SK-N-MC (cell line): ENCODE measurements at regions not wholly inside any gene's neighbourhood (a gene's known extent, or its start where the extent isn't known, plus 50 kb on each side); places are given as distances from the start of the nearest gene placed in this dataset.

Experiments used
- DNase-seq: peaks from one replicate; pipeline ENCODE4 v3.0.0-alpha.2; 2011; ENCODE audit warnings: low read depth, low spot score
- H3K27ac ChIP-seq: fragments of 200-600 bp; sonication (generic); 2 replicates; pipeline ENCODE4 v1.5.1; 2016; ENCODE audit warnings: mixed run types
- H3K36me3 ChIP-seq: fragments of 200-600 bp; sonication (generic); 2 replicates; pipeline ENCODE4 v1.6.1; 2017; ENCODE audit warnings: antibody characterized with exemption, low read length, mixed read lengths; ENCODE audit not compliant: insufficient read depth
- H3K4me3 ChIP-seq: fragments of 200-600 bp; sonication (generic); 2 replicates; pipeline ENCODE4 v1.5.1; 2016
- H3K9ac ChIP-seq: fragments of 200-600 bp; sonication (generic); 2 replicates; pipeline ENCODE4 v1.8.0; 2017; ENCODE audit warnings: mixed run types, mixed read lengths; ENCODE audit not compliant: insufficient read length
- H3K9me3 ChIP-seq: fragments of 200-600 bp; sonication (generic); 2 replicates; pipeline ENCODE4 v1.6.1; 2017; ENCODE audit warnings: low read depth, mild to moderate bottlenecking, antibody characterized with exemption, low read length, moderate library complexity, mixed read lengths
- EZH2 ChIP-seq: fragments of 200-600 bp; sonication (generic); IDR thresholded peaks from one replicate; pipeline ENCODE4 v1.6.1; 2017; ENCODE audit warnings: antibody characterized with exemption
- FOXP2 ChIP-seq: optimal IDR thresholded peaks from 2 replicates; pipeline ENCODE3; 2011; ENCODE audit warnings: mild to moderate bottlenecking, moderate library complexity; ENCODE audit not compliant: insufficient read depth; ENCODE audit errors: extremely low read length, control extremely low read depth
- POLR2AphosphoS5 ChIP-seq: IDR thresholded peaks from 2 replicates; pipeline ENCODE4 v1.6.1; 2012; ENCODE audit warnings: mild to moderate bottlenecking, low read depth, low read length, borderline replicate concordance

DNA sequence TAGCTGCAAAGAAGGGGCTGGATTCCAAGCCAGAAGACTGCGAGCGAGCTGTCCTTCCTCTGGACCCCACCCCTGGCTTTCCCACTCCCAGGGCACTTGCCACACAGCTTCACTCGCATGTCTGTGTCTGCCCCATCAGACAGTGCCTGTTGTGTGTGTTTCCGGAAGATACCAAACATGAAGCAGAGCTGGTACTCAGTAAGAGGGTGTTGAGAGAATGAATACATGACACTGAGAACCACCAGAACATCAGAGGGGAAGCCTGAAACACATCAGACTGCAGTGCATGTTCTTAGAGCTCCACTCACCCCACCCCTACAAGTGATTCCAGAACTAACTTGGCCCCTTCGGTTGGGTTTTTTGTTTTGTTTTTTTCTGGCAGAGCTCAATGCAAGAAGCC lies 181.5 kb downstream of the TTC32 start:
- H3K36me3 ChIP-seq: no peaks in the 10 kb centered on the region
- no peak overlapping the region for H3K27ac ChIP-seq
- TF ChIP-seq EZH2 (no peak), FOXP2 (no peak), POLR2AphosphoS5 (no peak)
- DNase-seq: no peak
- H3K4me3 ChIP-seq: no peak overlapping the region
- no peak overlapping the region for H3K9ac ChIP-seq
- no peaks in the 10 kb centered on the region for H3K9me3 ChIP-seq

GRCh38 chr2:19719540-19719939 lies 182.2 kb downstream of the TTC32 start:
- Histone ChIP-seq H3K4me3 (no peak overlapping the region), H3K9ac (no peak overlapping the region), H3K36me3 (no peaks in the 10 kb centered on the region), H3K9me3 (no peaks in the 10 kb centered on the region), H3K27ac (no peak overlapping the region)
- no peak for TF ChIP-seq EZH2
- TF ChIP-seq POLR2AphosphoS5: no peak
- no peak for TF ChIP-seq FOXP2
- DNase-seq: no peak

- H3K36me3 ChIP-seq: no peaks in the 10 kb centered on the region
- H3K9ac ChIP-seq: no peak overlapping the region
- DNase-seq: no peak
- TF ChIP-seq POLR2AphosphoS5 (no peak), EZH2 (no peak), FOXP2 (no peak)
- no peak overlapping the region for H3K4me3 ChIP-seq
- H3K9me3 ChIP-seq: no peaks in the 10 kb centered on the region
- no peak overlapping the region for H3K27ac ChIP-seq
Observed at GRCh38 chr2:19717446-19717845, 184.3 kb downstream of the TTC32 start.

GRCh38 chr2:19714926-19715325 lies 186.9 kb downstream of the TTC32 start:
- Histone ChIP-seq H3K27ac (no peak overlapping the region), H3K9me3 (no peaks in the 10 kb centered on the region), H3K9ac (no peak overlapping the region), H3K36me3 (no peaks in the 10 kb centered on the region), H3K4me3 (no peak overlapping the region)
- TF ChIP-seq EZH2: no peak
- TF ChIP-seq POLR2AphosphoS5: no peak
- no peak for TF ChIP-seq FOXP2
- no peak for DNase-seq

DNA sequence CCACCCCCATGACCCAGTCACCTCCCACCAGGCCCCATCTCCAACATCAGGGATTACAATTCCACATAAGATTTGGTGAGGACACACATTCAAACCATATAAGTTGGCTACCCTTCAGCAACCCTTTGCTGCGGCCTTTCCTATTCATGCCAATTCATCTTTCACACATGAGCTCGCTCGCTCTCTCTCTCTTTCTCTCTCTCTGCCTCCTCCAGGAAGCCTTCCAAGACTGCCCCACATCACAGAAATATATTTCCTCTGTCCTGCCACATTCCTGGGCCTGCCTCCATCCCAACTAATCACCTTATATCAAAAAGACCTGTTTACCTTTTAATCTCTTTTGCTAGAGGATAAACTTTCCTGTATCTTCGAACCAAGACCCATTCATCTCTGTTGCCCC lies 188.9 kb downstream of the TTC32 start:
- Histone ChIP-seq H3K9me3 (no peaks in the 10 kb centered on the region), H3K4me3 (no peak overlapping the region), H3K9ac (no peak overlapping the region), H3K36me3 (no peaks in the 10 kb centered on the region), H3K27ac (no peak overlapping the region)
- TF ChIP-seq EZH2: no peak
- no peak for TF ChIP-seq FOXP2
- TF ChIP-seq POLR2AphosphoS5: no peak
- no peak for DNase-seq

GRCh38 chr2:19711470-19712372 lies 190.1 kb downstream of the TTC32 start:
- Histone ChIP-seq H3K27ac (no peak overlapping the region), H3K9ac (no peak overlapping the region), H3K9me3 (no peaks in the 10 kb centered on the region), H3K4me3 (no peak overlapping the region), H3K36me3 (no peaks in the 10 kb centered on the region)
- DNase-seq: no peak
- TF ChIP-seq EZH2 (no peak), POLR2AphosphoS5 (no peak), FOXP2 (no peak)

DNA sequence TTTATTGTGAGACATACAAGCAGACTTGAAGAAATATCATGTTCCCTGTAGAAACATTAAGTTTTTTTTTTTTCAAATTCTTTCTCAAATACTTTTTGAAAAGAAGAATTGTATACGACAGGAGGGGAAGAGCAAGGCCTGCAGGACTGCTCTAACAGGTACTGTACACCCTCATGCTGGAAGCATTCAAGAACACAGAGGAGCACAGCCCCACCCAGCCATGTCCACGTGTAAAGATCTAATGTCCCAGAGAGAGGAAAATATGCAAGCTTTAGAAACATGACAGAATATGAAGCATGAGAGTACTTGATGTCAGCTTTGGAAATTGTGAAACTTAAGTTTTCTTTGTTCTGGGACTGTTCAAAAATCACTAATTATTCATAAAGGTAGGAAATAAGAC lies 191.6 kb downstream of the TTC32 start:
- DNase-seq: no peak
- TF ChIP-seq EZH2 (no peak), FOXP2 (no peak), POLR2AphosphoS5 (no peak)
- no peaks in the 10 kb centered on the region for H3K9me3 ChIP-seq
- no peak overlapping the region for H3K4me3 ChIP-seq
- no peaks in the 10 kb centered on the region for H3K36me3 ChIP-seq
- H3K9ac ChIP-seq: no peak overlapping the region
- no peak overlapping the region for H3K27ac ChIP-seq

GRCh38 chr2:19709553-19709952 lies 192.2 kb downstream of the TTC32 start:
- TF ChIP-seq EZH2 (no peak), POLR2AphosphoS5 (no peak), FOXP2 (no peak)
- Histone ChIP-seq H3K4me3 (no peak overlapping the region), H3K36me3 (no peaks in the 10 kb centered on the region), H3K9ac (no peak overlapping the region), H3K27ac (no peak overlapping the region), H3K9me3 (no peaks in the 10 kb centered on the region)
- no peak for DNase-seq
